Hepatocyte (in vitro differentiated cells): ENCODE measurements at regions not wholly inside any gene's neighbourhood (a gene's known extent, or its start where the extent isn't known, plus 50 kb on each side); places are given as distances from the start of the nearest gene placed in this dataset.

Experiments
- DNase-seq: peaks from one replicate; pipeline ENCODE4 v3.0.0-alpha.2; 2016; ENCODE audit warnings: low spot score
- H2AFZ ChIP-seq: fragments of 200-600 bp; sonication (generic); 2 replicates; pipeline ENCODE4 v1.6.0; 2016; ENCODE audit warnings: antibody characterized with exemption, mild to moderate bottlenecking
- H3K27ac ChIP-seq: fragments of 200-600 bp; sonication (generic); 2 replicates; pipeline ENCODE4 v1.5.1; 2016; ENCODE audit warnings: mild to moderate bottlenecking
- H3K27me3 ChIP-seq: fragments of 200-600 bp; sonication (generic); 2 replicates; pipeline ENCODE4 v1.6.1; 2016
- H3K36me3 ChIP-seq: fragments of 200-600 bp; sonication (generic); replicated peaks from 2 replicates; pipeline ENCODE4 v1.5.1; 2016; ENCODE audit warnings: low read depth; ENCODE audit not compliant: insufficient read depth
- H3K4me1 ChIP-seq: fragments of 200-600 bp; sonication (generic); 2 replicates; pipeline ENCODE4 v1.5.1; 2016; ENCODE audit warnings: mild to moderate bottlenecking, moderate library complexity; ENCODE audit not compliant: insufficient read depth
- H3K4me2 ChIP-seq: fragments of 200-600 bp; sonication (generic); 2 replicates; pipeline ENCODE4 v1.6.0; 2016
- H3K4me3 ChIP-seq: fragments of 200-600 bp; sonication (generic); 2 replicates; pipeline ENCODE4 v1.5.1; 2016; ENCODE audit warnings: mild to moderate bottlenecking
- H3K79me2 ChIP-seq: fragments of 200-600 bp; sonication (generic); 2 replicates; pipeline ENCODE4 v1.6.0; 2017; ENCODE audit warnings: mild to moderate bottlenecking
- H3K9me2 ChIP-seq: fragments of 200-600 bp; sonication (generic); replicated peaks from 2 replicates; pipeline ENCODE4 v1.6.0; 2017; ENCODE audit warnings: mild to moderate bottlenecking; ENCODE audit not compliant: insufficient read depth
- H3K9me3 ChIP-seq: fragments of 200-600 bp; sonication (generic); 2 replicates; pipeline ENCODE4 v1.5.1; 2016; ENCODE audit warnings: low read depth, mild to moderate bottlenecking
- H4K20me1 ChIP-seq: fragments of 200-600 bp; sonication (generic); 2 replicates; pipeline ENCODE4 v1.6.0; 2016; ENCODE audit warnings: mild to moderate bottlenecking; ENCODE audit not compliant: insufficient read depth, poor library complexity, severe bottlenecking
- CTCF ChIP-seq: fragments of 200-600 bp; sonication (generic); IDR thresholded peaks from 2 replicates; pipeline ENCODE4 v1.5.1; 2016; ENCODE audit warnings: antibody characterized with exemption, mild to moderate bottlenecking; ENCODE audit not compliant: poor library complexity
- EZH2 ChIP-seq: fragments of 200-600 bp; sonication (generic); IDR thresholded peaks from 2 replicates; pipeline ENCODE4 v1.6.1; 2016; ENCODE audit warnings: antibody characterized with exemption, mild to moderate bottlenecking, borderline replicate concordance
- EZH2phosphoT487 ChIP-seq: fragments of 200-600 bp; sonication (generic); IDR thresholded peaks from one replicate; pipeline ENCODE4 v1.6.1; 2018; ENCODE audit warnings: antibody characterized with exemption, mild to moderate bottlenecking, low read depth, moderate library complexity; ENCODE audit not compliant: unreplicated experiment, severe bottlenecking
- WGBS: methylation state at CpG from one replicate; pipeline ENCODE4 v1.1.6; 2016; ENCODE audit warnings: low lambda C conversion rate; ENCODE audit errors: missing lambda C conversion rate; 5-methylcytosine and 5-hydroxymethylcytosine counted together

GRCh38 chr11:44382656-44383240, 72.8 kb upstream of the ALX4 start:
- 93% methylated on average over 6 of the region's 6 CpGs for WGBS
- H3K4me1 ChIP-seq = no peaks in the 10 kb centered on the region
- TF ChIP-seq CTCF (no peak), EZH2phosphoT487 (no peak), EZH2 (no peak)

GRCh38 chr11:44383246-44383645, 73.3 kb upstream of the ALX4 start:
- no peaks in the 10 kb centered on the region for H3K9me3 ChIP-seq
- no peaks in the 10 kb centered on the region for H3K79me2 ChIP-seq
- H3K27ac ChIP-seq = no peak overlapping the region
- no peak overlapping the region for H3K4me3 ChIP-seq
- H4K20me1 ChIP-seq = no peaks in the 10 kb centered on the region
- 94% methylated on average over 1 of the region's 1 CpG for WGBS
- H2AFZ ChIP-seq = no peak overlapping the region
- no peaks in the 10 kb centered on the region for H3K36me3 ChIP-seq
- TF ChIP-seq EZH2 (no peak), EZH2phosphoT487 (no peak), CTCF (no peak)
- no peak overlapping the region for H3K4me2 ChIP-seq
- DNase-seq = no peak
- no peaks in the 10 kb centered on the region for H3K9me2 ChIP-seq
- no peaks in the 10 kb centered on the region for H3K4me1 ChIP-seq
- no peaks in the 10 kb centered on the region for H3K27me3 ChIP-seq

More at GRCh38 chr11:44382656-44383240, 72.8 kb upstream of the ALX4 start:
- Histone ChIP-seq H3K4me3 (no peak overlapping the region), H3K4me2 (no peak overlapping the region), H3K9me3 (no peaks in the 10 kb centered on the region), H4K20me1 (no peaks in the 10 kb centered on the region), H3K79me2 (no peaks in the 10 kb centered on the region), H2AFZ (no peak overlapping the region), H3K27ac (no peak overlapping the region), H3K27me3 (no peaks in the 10 kb centered on the region), H3K9me2 (no peaks in the 10 kb centered on the region), H3K36me3 (no peaks in the 10 kb centered on the region)
- DNase-seq = no peak

GRCh38 chr11:44387415-44387814, 77.5 kb upstream of the ALX4 start:
- 83% methylated on average over 4 of the region's 4 CpGs for WGBS
- no peaks in the 10 kb centered on the region for H3K79me2 ChIP-seq
- TF ChIP-seq CTCF = no peak
- TF ChIP-seq EZH2phosphoT487 = no peak
- no peak for TF ChIP-seq EZH2

More at GRCh38 chr11:44387415-44387814, 77.5 kb upstream of the ALX4 start:
- Histone ChIP-seq H3K9me3 (no peaks in the 10 kb centered on the region), H3K27me3 (peaks cover 11% of the 10 kb centered on the region), H3K9me2 (no peaks in the 10 kb centered on the region), H3K36me3 (no peaks in the 10 kb centered on the region), H4K20me1 (no peaks in the 10 kb centered on the region), H3K4me3 (no peak overlapping the region), H3K4me1 (no peaks in the 10 kb centered on the region), H3K4me2 (no peak overlapping the region), H3K27ac (no peak overlapping the region), H2AFZ (no peak overlapping the region)
- DNase-seq = no peak
